ENCODE measurements at regions not wholly inside any gene's neighbourhood (a gene's known extent, or its start where the extent isn't known, plus 50 kb on each side); places are given as distances from the start of the nearest gene placed in this dataset.

DNA sequence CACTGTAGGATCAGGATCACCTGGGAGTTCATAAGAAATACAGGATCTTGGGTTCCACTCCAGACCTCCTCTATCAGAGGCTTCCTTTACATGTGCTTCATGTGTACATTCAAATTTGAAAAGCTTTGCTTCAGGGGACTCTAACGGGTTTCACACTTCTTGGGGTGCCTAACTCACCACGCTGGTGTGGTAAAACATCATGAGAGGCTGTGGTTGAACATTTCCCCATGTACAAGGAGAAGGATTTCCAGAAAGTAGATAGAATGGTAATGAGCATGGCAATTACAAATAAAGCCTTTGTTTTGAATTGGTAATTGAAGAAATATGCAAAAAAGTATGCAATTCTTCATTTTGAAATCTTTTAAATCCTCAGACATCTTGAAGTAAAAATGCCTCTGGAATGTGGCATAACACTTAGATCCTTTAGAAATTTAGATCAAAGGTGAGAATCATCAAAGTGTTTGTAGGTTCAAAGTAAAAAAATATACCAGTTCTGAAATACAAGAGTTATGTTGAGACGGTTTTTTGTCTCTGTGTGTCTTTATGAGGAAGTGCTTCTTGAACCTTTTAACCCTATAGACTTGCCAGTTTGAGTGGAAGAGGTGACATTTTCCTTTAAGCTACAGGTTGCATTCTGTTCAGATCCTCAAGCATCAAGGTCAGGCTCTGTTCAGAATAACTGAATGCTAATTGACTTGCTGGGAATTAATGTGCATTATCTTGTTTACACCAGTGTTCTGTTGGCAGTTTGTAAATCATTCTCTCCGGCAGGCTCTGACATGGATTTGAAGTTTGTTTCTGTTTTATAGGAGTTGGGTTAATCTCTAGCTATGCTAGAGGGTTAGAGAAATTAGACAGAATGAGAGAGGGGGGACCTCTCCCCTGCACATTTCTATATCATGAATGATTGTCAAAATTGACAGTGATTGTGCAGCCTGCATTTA is 415.3 kb downstream of the MAN2A1 start:
- TF ChIP-seq SPI1 (IDR thresholded peaks at IDR 0.05; ENCODE audit: borderline replicate concordance, low read depth), result no peak
- TF ChIP-seq, protein P1, sequence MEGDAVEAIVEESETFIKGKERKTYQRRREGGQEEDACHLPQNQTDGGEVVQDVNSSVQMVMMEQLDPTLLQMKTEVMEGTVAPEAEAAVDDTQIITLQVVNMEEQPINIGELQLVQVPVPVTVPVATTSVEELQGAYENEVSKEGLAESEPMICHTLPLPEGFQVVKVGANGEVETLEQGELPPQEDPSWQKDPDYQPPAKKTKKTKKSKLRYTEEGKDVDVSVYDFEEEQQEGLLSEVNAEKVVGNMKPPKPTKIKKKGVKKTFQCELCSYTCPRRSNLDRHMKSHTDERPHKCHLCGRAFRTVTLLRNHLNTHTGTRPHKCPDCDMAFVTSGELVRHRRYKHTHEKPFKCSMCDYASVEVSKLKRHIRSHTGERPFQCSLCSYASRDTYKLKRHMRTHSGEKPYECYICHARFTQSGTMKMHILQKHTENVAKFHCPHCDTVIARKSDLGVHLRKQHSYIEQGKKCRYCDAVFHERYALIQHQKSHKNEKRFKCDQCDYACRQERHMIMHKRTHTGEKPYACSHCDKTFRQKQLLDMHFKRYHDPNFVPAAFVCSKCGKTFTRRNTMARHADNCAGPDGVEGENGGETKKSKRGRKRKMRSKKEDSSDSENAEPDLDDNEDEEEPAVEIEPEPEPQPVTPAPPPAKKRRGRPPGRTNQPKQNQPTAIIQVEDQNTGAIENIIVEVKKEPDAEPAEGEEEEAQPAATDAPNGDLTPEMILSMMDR (IDR thresholded peaks at IDR 0.05; ENCODE audit: insufficient read depth, low read length), result no peak
- no peak for TF ChIP-seq POLR2AphosphoS5 (IDR thresholded peaks at IDR 0.05; ENCODE audit: low read depth)
- TF ChIP-seq, protein P2, sequence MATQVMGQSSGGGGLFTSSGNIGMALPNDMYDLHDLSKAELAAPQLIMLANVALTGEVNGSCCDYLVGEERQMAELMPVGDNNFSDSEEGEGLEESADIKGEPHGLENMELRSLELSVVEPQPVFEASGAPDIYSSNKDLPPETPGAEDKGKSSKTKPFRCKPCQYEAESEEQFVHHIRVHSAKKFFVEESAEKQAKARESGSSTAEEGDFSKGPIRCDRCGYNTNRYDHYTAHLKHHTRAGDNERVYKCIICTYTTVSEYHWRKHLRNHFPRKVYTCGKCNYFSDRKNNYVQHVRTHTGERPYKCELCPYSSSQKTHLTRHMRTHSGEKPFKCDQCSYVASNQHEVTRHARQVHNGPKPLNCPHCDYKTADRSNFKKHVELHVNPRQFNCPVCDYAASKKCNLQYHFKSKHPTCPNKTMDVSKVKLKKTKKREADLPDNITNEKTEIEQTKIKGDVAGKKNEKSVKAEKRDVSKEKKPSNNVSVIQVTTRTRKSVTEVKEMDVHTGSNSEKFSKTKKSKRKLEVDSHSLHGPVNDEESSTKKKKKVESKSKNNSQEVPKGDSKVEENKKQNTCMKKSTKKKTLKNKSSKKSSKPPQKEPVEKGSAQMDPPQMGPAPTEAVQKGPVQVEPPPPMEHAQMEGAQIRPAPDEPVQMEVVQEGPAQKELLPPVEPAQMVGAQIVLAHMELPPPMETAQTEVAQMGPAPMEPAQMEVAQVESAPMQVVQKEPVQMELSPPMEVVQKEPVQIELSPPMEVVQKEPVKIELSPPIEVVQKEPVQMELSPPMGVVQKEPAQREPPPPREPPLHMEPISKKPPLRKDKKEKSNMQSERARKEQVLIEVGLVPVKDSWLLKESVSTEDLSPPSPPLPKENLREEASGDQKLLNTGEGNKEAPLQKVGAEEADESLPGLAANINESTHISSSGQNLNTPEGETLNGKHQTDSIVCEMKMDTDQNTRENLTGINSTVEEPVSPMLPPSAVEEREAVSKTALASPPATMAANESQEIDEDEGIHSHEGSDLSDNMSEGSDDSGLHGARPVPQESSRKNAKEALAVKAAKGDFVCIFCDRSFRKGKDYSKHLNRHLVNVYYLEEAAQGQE (IDR thresholded peaks at IDR 0.05; ENCODE audit: insufficient replicate concordance, low read depth), result no peak
- TF ChIP-seq GABPA (IDR thresholded peaks at IDR 0.05; ENCODE audit: low read depth), result no peak
- H3K27me3 ChIP-seq (ENCODE audit: insufficient read depth, poor library complexity, severe bottlenecking), result no peaks in the 10 kb centered on the region
- no peak overlapping the region for H3K27ac ChIP-seq (replicated peaks)
- no peak for DNase-seq (ENCODE audit: low read depth in 1 of 2, low spot score in 1 of 2)
- no peak overlapping the region for H3K4me3 ChIP-seq (replicated peaks; ENCODE audit: insufficient read depth, low read length)

DNA sequence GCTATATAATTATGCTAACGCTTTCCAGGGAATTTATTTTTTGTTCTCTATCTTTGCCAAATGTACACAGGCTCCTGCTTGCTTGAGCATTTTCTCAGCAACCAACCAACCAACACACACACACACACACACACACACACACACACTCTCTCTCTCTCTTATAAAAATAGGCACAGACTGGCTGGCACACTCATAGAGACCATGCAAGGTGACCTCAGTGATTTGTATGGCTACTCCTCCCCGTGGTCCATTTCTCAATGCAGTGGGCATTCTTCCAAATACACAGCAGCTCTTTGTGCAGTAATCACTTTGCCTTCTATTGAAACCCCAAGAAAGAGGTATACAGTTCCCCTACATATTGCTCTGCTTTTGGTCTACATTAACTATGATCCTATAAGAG is 416.0 kb downstream of the MAN2A1 start:
- Histone ChIP-seq H3K4me3 (replicated peaks; ENCODE audit: insufficient read depth, low read length) (no peak overlapping the region), H3K27me3 (ENCODE audit: insufficient read depth, poor library complexity, severe bottlenecking) (no peaks in the 10 kb centered on the region), H3K27ac (replicated peaks) (no peak overlapping the region)
- no peak for DNase-seq (ENCODE audit: low read depth in 1 of 2, low spot score in 1 of 2)
- TF ChIP-seq, protein P2 (IDR thresholded peaks at IDR 0.05; ENCODE audit: insufficient replicate concordance, low read depth), result no peak
- TF ChIP-seq POLR2AphosphoS5 (IDR thresholded peaks at IDR 0.05; ENCODE audit: low read depth) (no peak), GABPA (IDR thresholded peaks at IDR 0.05; ENCODE audit: low read depth) (no peak), SPI1 (IDR thresholded peaks at IDR 0.05; ENCODE audit: borderline replicate concordance, low read depth) (no peak)
- TF ChIP-seq, protein P1 (IDR thresholded peaks at IDR 0.05; ENCODE audit: insufficient read depth, low read length), result no peak

DNA sequence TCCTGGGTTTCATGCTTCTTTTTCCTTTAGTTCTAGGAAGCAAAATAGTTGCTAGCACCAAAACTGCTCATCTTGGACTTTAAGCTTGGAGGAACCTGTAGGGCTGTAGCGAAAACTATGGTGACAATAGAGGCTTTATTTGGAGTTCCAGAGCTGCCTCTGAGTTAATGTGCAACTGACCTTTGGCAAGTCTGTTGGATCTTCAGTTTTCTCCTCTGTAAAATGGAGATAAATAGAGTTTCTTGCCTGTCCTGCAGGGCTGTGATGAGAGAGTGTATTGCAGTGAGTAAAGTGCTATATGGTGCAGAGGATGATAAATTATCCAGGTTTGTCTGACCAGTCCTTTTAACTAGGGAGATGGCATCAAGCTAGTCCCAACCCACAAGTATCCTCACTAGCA is 417.0 kb downstream of the MAN2A1 start:
- no peak for TF ChIP-seq SPI1 (IDR thresholded peaks at IDR 0.05; ENCODE audit: borderline replicate concordance, low read depth)
- no peak for TF ChIP-seq GABPA (IDR thresholded peaks at IDR 0.05; ENCODE audit: low read depth)
- TF ChIP-seq, protein P2 (IDR thresholded peaks at IDR 0.05; ENCODE audit: insufficient replicate concordance, low read depth), result no peak
- no peak for TF ChIP-seq POLR2AphosphoS5 (IDR thresholded peaks at IDR 0.05; ENCODE audit: low read depth)
- TF ChIP-seq, protein P1 (IDR thresholded peaks at IDR 0.05; ENCODE audit: insufficient read depth, low read length), result no peak
- H3K4me3 ChIP-seq (replicated peaks; ENCODE audit: insufficient read depth, low read length), result no peak overlapping the region
- H3K27ac ChIP-seq (replicated peaks), result no peak overlapping the region
- H3K27me3 ChIP-seq (ENCODE audit: insufficient read depth, poor library complexity, severe bottlenecking), result no peaks in the 10 kb centered on the region
- DNase-seq (ENCODE audit: low read depth in 1 of 2, low spot score in 1 of 2), result no peak
